T-cell (primary cell): ENCODE measurements at regions not wholly inside any gene's neighbourhood (a gene's known extent, or its start where the extent isn't known, plus 50 kb on each side); places are given as distances from the start of the nearest gene placed in this dataset.
"Not testable (repeated sequence)": the region's sequence is repeated elsewhere in the genome, so short reads cannot be mapped to it uniquely, and the experiment has no call there.

Source experiments
- ATAC-seq, 4 experiments: fragments of 200-7000 bp in 3 of 4; fragments of 150-1000 bp in 1 of 4; cut with Tn5 transposase; replicated peaks in 1 of 4; 1 replicate in 3 of 4; 2 replicates in 1 of 4; pipeline ENCODE4 v1.10.0; 2021; ENCODE audit warnings: moderate library complexity in 3 of 4, mild to moderate bottlenecking in 2 of 4, moderate number of reproducible peaks in 1 of 4
- CTCF ChIA-PET, 2 donors: fragments of 300-600 bp; sonication (Branson Sonifier 250); formaldehyde crosslinking; loops; one replicate each; lab custom pipeline; 2022; ENCODE audit warnings: antibody characterized with exemption in 2 of 2; lab: Charles Lee
- POLR2A ChIA-PET, 2 donors: fragments of 300-600 bp; sonication (Branson Sonifier 250); formaldehyde crosslinking; loops; one replicate each; lab custom pipeline; 2022; ENCODE audit warnings: antibody characterized with exemption in 2 of 2; lab: Charles Lee
- DNase-seq, 35 experiments: peaks; one replicate each; pipeline versions ENCODE4 v3.0.0 to v3.0.0-alpha.2; 2013 to 2023
- H3K27ac ChIP-seq: one replicate; pipeline ENCODE4 v1.5.1; 2013; ENCODE audit warnings: low read length
- H3K27me3 ChIP-seq, 2 experiments: replicated peaks in 1 of 2; 1 replicate in 1 of 2; 2 replicates in 1 of 2; pipeline versions ENCODE4 v1.6.1 to v1.7.0; 2013; ENCODE audit warnings: low read length in 1 of 2, mixed read lengths in 1 of 2; ENCODE audit not compliant: control insufficient read depth in 2 of 2, insufficient read depth in 2 of 2; ENCODE audit errors: extremely low read depth in 1 of 2
- H3K36me3 ChIP-seq, 2 donors: 1 replicate in 1 of 2; 2 replicates in 1 of 2; pipeline versions ENCODE4 v1.6.1 to v1.7.0; 2013; ENCODE audit warnings: low read length in 1 of 2; ENCODE audit not compliant: control insufficient read depth in 2 of 2, insufficient read depth in 1 of 2; ENCODE audit errors: extremely low read depth in 1 of 2
- H3K4me1 ChIP-seq, 2 experiments: 1 replicate in 1 of 2; 2 replicates in 1 of 2; pipeline versions ENCODE4 v1.6.1 to v1.7.0; 2013; ENCODE audit warnings: low read length in 2 of 2, mixed read lengths in 1 of 2; ENCODE audit not compliant: insufficient read depth in 2 of 2, control insufficient read depth in 1 of 2; ENCODE audit errors: extremely low read depth in 1 of 2
- H3K4me3 ChIP-seq, 2 donors: 1 replicate in 1 of 2; 2 replicates in 1 of 2; pipeline versions ENCODE4 v1.5.1 to v1.7.0; 2013; ENCODE audit warnings: mild to moderate bottlenecking in 2 of 2, low read length in 1 of 2, moderate library complexity in 1 of 2; ENCODE audit not compliant: control insufficient read depth in 1 of 2; ENCODE audit errors: extremely low read depth in 1 of 2
- H3K9me3 ChIP-seq: 2 replicates; pipeline ENCODE4 v1.7.0; 2013
- H3K27ac Mint-ChIP-seq, 2 donors: one replicate each; pipeline ENCODE4 v1.8.0; 2020 to 2021; ENCODE audit warnings: mild to moderate bottlenecking in 2 of 2, mixed read lengths in 2 of 2
- H3K27me3 Mint-ChIP-seq, 2 donors: one replicate each; pipeline ENCODE4 v1.8.0; 2021 to 2022; ENCODE audit warnings: mixed read lengths in 2 of 2
- H3K36me3 Mint-ChIP-seq: one replicate; pipeline ENCODE4 v1.8.0; 2021; ENCODE audit warnings: mixed read lengths
- H3K4me1 Mint-ChIP-seq, 3 donors: one replicate each; pipeline ENCODE4 v1.8.0; 2020 to 2022; ENCODE audit warnings: mixed read lengths in 3 of 3, mild to moderate bottlenecking in 1 of 3
- H3K4me3 Mint-ChIP-seq, 3 donors: one replicate each; pipeline ENCODE4 v1.8.0; 2020 to 2022; ENCODE audit warnings: mild to moderate bottlenecking in 3 of 3, mixed read lengths in 3 of 3, moderate library complexity in 3 of 3
- H3K9me3 Mint-ChIP-seq, 3 donors: one replicate each; pipeline ENCODE4 v1.8.0; 2020 to 2022; ENCODE audit warnings: mixed read lengths in 3 of 3
- WGBS: methylation state at CpG from one replicate; pipeline ENCODE4 v1.1.5; 2013; ENCODE audit warnings: missing lambda C conversion rate; ENCODE audit not compliant: insufficient coverage; 5-methylcytosine and 5-hydroxymethylcytosine counted together

DNA sequence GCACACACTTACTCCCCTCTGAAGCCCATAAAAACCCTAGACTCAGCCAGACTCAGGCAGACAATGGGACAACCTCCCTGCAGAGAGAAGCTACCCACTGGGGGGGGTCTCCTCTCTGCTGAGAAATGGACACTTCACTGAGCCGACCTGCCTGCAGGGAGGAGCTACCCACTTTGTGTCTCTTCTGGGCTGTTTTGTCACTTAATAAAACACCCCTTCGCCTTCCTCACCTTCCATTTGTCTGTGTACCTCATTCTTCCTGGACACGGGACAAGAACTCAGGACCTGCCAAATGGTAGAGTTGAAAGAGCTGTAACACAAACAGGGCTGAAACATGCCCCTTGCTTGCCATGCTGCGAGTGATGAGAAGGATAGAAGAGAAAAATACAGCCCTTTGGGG, 151.7 kb upstream of the HDDC2 start:
- no peak for DNase-seq
- peaks cover 9 to 13% (median 9%) of the 10 kb centered on the region in 3 donors for H3K9me3 Mint-ChIP-seq

GRCh38 chr6:125454351-125454750, 152.6 kb upstream of the HDDC2 start:
- Mint-ChIP-seq H3K4me3 (no peak overlapping the region), H3K4me1 (no peaks in the 10 kb centered on the region), H3K9me3 (peaks cover 9 to 17% (median 16%) of the 10 kb centered on the region in 3 donors), H3K27ac (no peak overlapping the region), H3K36me3 (no peaks in the 10 kb centered on the region), H3K27me3 (peaks cover 0 to 10% of the 10 kb centered on the region in 2 donors)
- ATAC-seq: no peak
- H3K36me3 ChIP-seq: no peaks in the 10 kb centered on the region
- H3K9me3 ChIP-seq: no peaks in the 10 kb centered on the region
- H3K27ac ChIP-seq: no peak overlapping the region
- peaks cover 0 to 13% of the 10 kb centered on the region in 2 experiments for H3K27me3 ChIP-seq
- ChIA-PET CTCF (no interaction called here), POLR2A (no interaction called here)
- H3K4me3 ChIP-seq: no peak overlapping the region
- no CpG with 5 or more reads among the region's 1 CpG for WGBS
- DNase-seq: no peak
- peaks cover 0 to 4% of the 10 kb centered on the region in 2 experiments for H3K4me1 ChIP-seq

More for the DNA sequence above, 151.7 kb upstream of the HDDC2 start:
- peaks cover 0 to 13% of the 10 kb centered on the region in 2 experiments for H3K27me3 ChIP-seq
- no peak for ATAC-seq
- no peaks in the 10 kb centered on the region for H3K9me3 ChIP-seq
- Mint-ChIP-seq H3K27me3 (peaks cover 0 to 10% of the 10 kb centered on the region in 2 donors), H3K4me1 (no peaks in the 10 kb centered on the region), H3K36me3 (no peaks in the 10 kb centered on the region), H3K4me3 (no peak overlapping the region), H3K27ac (no peak overlapping the region)
- peaks cover 0 to 4% of the 10 kb centered on the region in 2 experiments for H3K4me1 ChIP-seq
- no peaks in the 10 kb centered on the region for H3K36me3 ChIP-seq
- 100% methylated on average over 1 of the region's 4 CpGs for WGBS
- POLR2A ChIA-PET: no interaction called here
- no peak overlapping the region for H3K27ac ChIP-seq
- CTCF ChIA-PET: interaction anchor here in 1 of 2 donors (0.6 kb wide), 1 partner anchor 262 kb away, joined by 3 read pairs; no protein-coding TSS in a partner anchor
- no peak overlapping the region for H3K4me3 ChIP-seq

DNA sequence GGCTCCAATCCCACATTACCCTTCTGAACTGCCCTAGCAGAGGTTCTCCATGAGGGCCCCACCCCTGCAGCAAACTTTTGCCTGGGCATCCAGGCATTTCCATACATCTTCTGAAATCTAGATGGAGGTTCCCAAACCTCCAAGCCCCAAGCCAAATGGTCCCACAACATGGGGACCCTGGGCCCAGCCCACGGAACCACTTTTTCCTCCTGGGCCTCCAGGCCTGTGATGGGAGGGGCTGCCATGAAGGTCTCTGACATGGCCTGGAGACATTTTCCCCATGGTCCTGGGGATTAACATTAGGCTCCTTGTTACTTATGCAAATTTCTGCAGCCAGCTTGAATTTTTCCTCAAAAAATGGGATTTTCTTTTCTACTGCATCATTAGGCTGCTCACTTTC, 156.7 kb upstream of the HDDC2 start:
- H3K27me3 Mint-ChIP-seq, H3K36me3 ChIP-seq, H3K27ac ChIP-seq, H3K27ac Mint-ChIP-seq, H3K4me3 Mint-ChIP-seq, H3K36me3 Mint-ChIP-seq, H3K9me3 ChIP-seq, CTCF ChIA-PET, POLR2A ChIA-PET, DNase-seq, H3K4me3 ChIP-seq, H3K27me3 ChIP-seq, H3K4me1 Mint-ChIP-seq, H3K4me1 ChIP-seq, ATAC-seq: not testable (repeated sequence)
- peaks cover 9 to 19% (median 18%) of the 10 kb centered on the region in 3 donors for H3K9me3 Mint-ChIP-seq
- no CpG with 5 or more reads among the region's 1 CpG for WGBS

- H3K9me3 Mint-ChIP-seq, CTCF ChIA-PET, H3K4me1 Mint-ChIP-seq, H3K4me3 Mint-ChIP-seq, H3K4me3 ChIP-seq, H3K36me3 Mint-ChIP-seq, H3K27ac Mint-ChIP-seq, ATAC-seq, H3K4me1 ChIP-seq, H3K36me3 ChIP-seq, H3K9me3 ChIP-seq, POLR2A ChIA-PET, H3K27me3 ChIP-seq, H3K27ac ChIP-seq, DNase-seq: not testable (repeated sequence)
- peaks cover 11 to 20% of the 10 kb centered on the region in 2 donors for H3K27me3 Mint-ChIP-seq
- 78% methylated on average over 1 of the region's 1 CpG for WGBS
Observed at GRCh38 chr6:125465332-125465731, 163.6 kb upstream of the HDDC2 start.

GRCh38 chr6:125469915-125470314, 168.1 kb upstream of the HDDC2 start:
- no CpG with 5 or more reads among the region's 3 CpGs for WGBS
- Mint-ChIP-seq H3K27ac (no peak overlapping the region), H3K4me3 (no peak overlapping the region), H3K36me3 (no peaks in the 10 kb centered on the region), H3K27me3 (peaks cover 11 to 20% of the 10 kb centered on the region in 2 donors), H3K9me3 (peaks cover 0 to 2% (median 0%) of the 10 kb centered on the region in 3 donors), H3K4me1 (no peaks in the 10 kb centered on the region)
- peaks cover 0 to 3% of the 10 kb centered on the region in 2 experiments for H3K27me3 ChIP-seq
- no peaks in the 10 kb centered on the region for H3K4me1 ChIP-seq
- no peak overlapping the region for H3K27ac ChIP-seq
- ChIA-PET POLR2A (interaction anchor here in 1 of 2 donors (0.8 kb wide), 1 partner anchor 13 kb away, joined by 3 read pairs; no protein-coding TSS in a partner anchor), CTCF (no interaction called here)
- H3K9me3 ChIP-seq: no peaks in the 10 kb centered on the region
- no peaks in the 10 kb centered on the region for H3K36me3 ChIP-seq
- no peak overlapping the region for H3K4me3 ChIP-seq
- no peak for ATAC-seq
- DNase-seq: no peak

- DNase-seq (no peak), ATAC-seq (no peak)
- H3K36me3 Mint-ChIP-seq: no peaks in the 10 kb centered on the region
- Histone ChIP-seq H3K27me3 (peaks cover 0 to 3% of the 10 kb centered on the region in 2 experiments), H3K27ac (no peak overlapping the region), H3K4me1 (no peaks in the 10 kb centered on the region), H3K9me3 (no peaks in the 10 kb centered on the region), H3K4me3 (no peak overlapping the region), H3K36me3 (no peaks in the 10 kb centered on the region)
- H3K9me3 Mint-ChIP-seq: no peaks in the 10 kb centered on the region
- no peaks in the 10 kb centered on the region for H3K4me1 Mint-ChIP-seq
- no peak overlapping the region for H3K4me3 Mint-ChIP-seq
- POLR2A ChIA-PET: no interaction called here
- no peak overlapping the region for H3K27ac Mint-ChIP-seq
- CTCF ChIA-PET: no interaction called here
- peaks cover 9 to 19% of the 10 kb centered on the region in 2 donors for H3K27me3 Mint-ChIP-seq
- no CpG with 5 or more reads among the region's 1 CpG for WGBS
Observed at GRCh38 chr6:125471667-125472066, 169.9 kb upstream of the HDDC2 start.

GRCh38 chr6:125474061-125474460, 172.3 kb upstream of the HDDC2 start:
- no peak for ATAC-seq
- peaks cover 0 to 3% of the 10 kb centered on the region in 2 experiments for H3K27me3 ChIP-seq
- H3K4me3 ChIP-seq: no peak overlapping the region
- Mint-ChIP-seq H3K4me3 (no peak overlapping the region), H3K27me3 (peaks cover 5 to 6% of the 10 kb centered on the region in 2 donors), H3K9me3 (no peaks in the 10 kb centered on the region), H3K4me1 (no peaks in the 10 kb centered on the region), H3K36me3 (no peaks in the 10 kb centered on the region), H3K27ac (no peak overlapping the region)
- WGBS: 67% methylated on average over 1 of the region's 1 CpG
- no peaks in the 10 kb centered on the region for H3K4me1 ChIP-seq
- H3K9me3 ChIP-seq: no peaks in the 10 kb centered on the region
- no peaks in the 10 kb centered on the region for H3K36me3 ChIP-seq
- H3K27ac ChIP-seq: no peak overlapping the region
- DNase-seq: no peak
- ChIA-PET POLR2A (no interaction called here), CTCF (interaction anchor here in 1 of 2 donors (0.7 kb wide), 1 partner anchor 993 kb away, joined by 3 read pairs; no protein-coding TSS in a partner anchor)
